ENCODE measurements at regions not wholly inside any gene's neighbourhood (a gene's known extent, or its start where the extent isn't known, plus 50 kb on each side); places are given as distances from the start of the nearest gene placed in this dataset.
"Not testable (repeated sequence)": the region's sequence is repeated elsewhere in the genome, so short reads cannot be mapped to it uniquely, and the experiment has no call there.

DNA sequence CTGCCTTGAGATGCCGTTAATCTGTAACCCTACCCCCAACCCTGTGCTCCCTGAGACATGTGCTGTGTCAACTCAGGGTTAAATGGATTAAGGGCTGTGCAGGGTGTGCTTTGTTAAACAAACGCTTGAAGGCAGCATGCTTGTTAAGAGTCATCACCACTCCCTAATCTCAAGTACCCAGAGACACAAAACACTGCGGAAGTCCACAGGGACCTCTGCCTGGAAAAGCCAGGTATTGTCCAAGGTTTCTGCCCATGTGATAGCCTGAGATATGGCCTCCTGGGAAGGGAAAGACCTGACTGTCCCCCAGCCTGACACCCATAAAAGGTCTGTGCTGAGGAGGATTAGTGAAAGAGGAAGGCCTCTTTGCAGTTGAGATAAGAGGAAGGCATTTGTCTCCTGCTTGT is 270.8 kb upstream of the FRG2C start:
- not testable (repeated sequence) for H3K79me2 ChIP-seq (ENCODE audit: insufficient read depth, low read depth); H3K4me1 ChIP-seq (ENCODE audit: low read depth, poor library complexity, severe bottlenecking); H3K36me3 ChIP-seq (ENCODE audit: insufficient read depth); H4K20me1 ChIP-seq (ENCODE audit: insufficient read depth); H3K9ac ChIP-seq; H3K27ac ChIP-seq; H3K4me3 ChIP-seq (IDR thresholded peaks at IDR 0.05; ENCODE audit: insufficient read depth, low read depth, low read length); H3K4me2 ChIP-seq; H3K27me3 ChIP-seq (ENCODE audit: insufficient read depth, low read depth); H2AFZ ChIP-seq (ENCODE audit: low read depth)

DNA sequence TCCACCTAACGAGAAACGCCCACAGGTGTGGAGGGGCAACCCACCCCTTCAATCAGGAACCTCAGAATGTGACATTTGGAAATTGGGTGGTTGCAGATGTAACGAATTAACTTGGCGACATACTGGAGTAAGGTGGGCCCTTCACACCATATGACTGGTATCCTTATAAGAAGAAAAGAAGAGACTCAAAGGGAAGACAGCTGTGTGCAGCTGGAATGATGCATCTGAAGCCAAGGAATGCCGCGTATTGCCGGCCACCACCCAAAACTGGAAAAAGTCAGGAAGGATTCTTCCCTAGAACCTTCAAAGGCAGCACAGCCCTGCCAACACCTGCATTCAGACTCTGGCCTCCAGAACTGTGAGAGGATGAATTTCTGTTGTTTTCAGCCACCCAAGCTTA is 270.0 kb upstream of the FRG2C start:
- not testable (repeated sequence) for H3K27ac ChIP-seq; H3K36me3 ChIP-seq (ENCODE audit: insufficient read depth); H3K79me2 ChIP-seq (ENCODE audit: insufficient read depth, low read depth); H3K27me3 ChIP-seq (ENCODE audit: insufficient read depth, low read depth); H3K9ac ChIP-seq; H2AFZ ChIP-seq (ENCODE audit: low read depth); H3K4me1 ChIP-seq (ENCODE audit: low read depth, poor library complexity, severe bottlenecking); H4K20me1 ChIP-seq (ENCODE audit: insufficient read depth); H3K4me2 ChIP-seq; H3K4me3 ChIP-seq (IDR thresholded peaks at IDR 0.05; ENCODE audit: insufficient read depth, low read depth, low read length)

DNA sequence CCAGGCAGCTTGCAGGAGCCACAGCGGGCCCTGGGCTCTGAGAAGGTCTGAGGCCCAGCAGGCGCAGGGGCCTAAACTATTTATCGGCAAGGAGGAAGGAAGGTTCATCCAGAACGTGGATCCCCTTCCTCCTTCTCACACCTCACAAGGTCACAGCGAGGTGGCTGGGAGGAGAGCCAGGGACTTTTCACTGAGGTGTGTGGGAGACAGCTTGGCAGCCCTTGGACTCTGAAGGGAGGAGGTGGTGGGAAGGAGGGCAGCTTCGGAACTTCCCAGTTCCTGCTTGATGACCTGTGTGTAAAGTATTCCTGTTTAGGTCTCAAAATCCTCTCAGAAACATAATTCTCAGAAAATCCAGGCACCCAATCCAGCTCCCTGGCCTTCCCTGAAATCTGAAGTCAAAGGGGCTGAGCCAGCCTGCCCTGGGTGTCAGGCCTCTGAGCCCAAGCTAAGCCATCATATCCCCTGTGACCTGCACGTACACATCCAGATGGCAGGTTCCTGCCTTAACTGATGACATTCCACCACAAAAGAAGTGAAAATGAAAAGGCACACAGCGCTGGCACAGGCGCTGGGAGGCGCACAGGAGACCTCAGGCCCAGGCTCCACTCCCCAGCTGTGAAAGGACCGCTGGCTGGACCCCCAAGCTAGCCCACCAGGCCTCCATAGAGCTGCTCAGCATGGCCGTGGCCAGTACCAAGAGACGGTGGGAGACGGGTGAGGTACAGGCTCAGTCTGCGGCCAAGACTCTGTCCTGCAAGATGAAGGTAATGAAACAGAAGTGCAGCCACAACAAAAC is 269.4 kb upstream of the FRG2C start:
- not testable (repeated sequence) for H3K4me3 ChIP-seq (IDR thresholded peaks at IDR 0.05; ENCODE audit: insufficient read depth, low read depth, low read length); H3K4me1 ChIP-seq (ENCODE audit: low read depth, poor library complexity, severe bottlenecking); H3K9ac ChIP-seq; H3K36me3 ChIP-seq (ENCODE audit: insufficient read depth); H3K4me2 ChIP-seq; H4K20me1 ChIP-seq (ENCODE audit: insufficient read depth); H3K79me2 ChIP-seq (ENCODE audit: insufficient read depth, low read depth); H3K27me3 ChIP-seq (ENCODE audit: insufficient read depth, low read depth); H2AFZ ChIP-seq (ENCODE audit: low read depth); H3K27ac ChIP-seq

- no peaks in the 10 kb centered on the region for H3K27me3 ChIP-seq (ENCODE audit: insufficient read depth, low read depth)
- H3K4me3 ChIP-seq (IDR thresholded peaks at IDR 0.05; ENCODE audit: insufficient read depth, low read depth, low read length) = no peak overlapping the region
- H3K27ac ChIP-seq = no peak overlapping the region
- H3K36me3 ChIP-seq (ENCODE audit: insufficient read depth) = no peaks in the 10 kb centered on the region
- H4K20me1 ChIP-seq (ENCODE audit: insufficient read depth) = no peaks in the 10 kb centered on the region
- no peak overlapping the region for H3K4me2 ChIP-seq
- TF ChIP-seq, protein P1, sequence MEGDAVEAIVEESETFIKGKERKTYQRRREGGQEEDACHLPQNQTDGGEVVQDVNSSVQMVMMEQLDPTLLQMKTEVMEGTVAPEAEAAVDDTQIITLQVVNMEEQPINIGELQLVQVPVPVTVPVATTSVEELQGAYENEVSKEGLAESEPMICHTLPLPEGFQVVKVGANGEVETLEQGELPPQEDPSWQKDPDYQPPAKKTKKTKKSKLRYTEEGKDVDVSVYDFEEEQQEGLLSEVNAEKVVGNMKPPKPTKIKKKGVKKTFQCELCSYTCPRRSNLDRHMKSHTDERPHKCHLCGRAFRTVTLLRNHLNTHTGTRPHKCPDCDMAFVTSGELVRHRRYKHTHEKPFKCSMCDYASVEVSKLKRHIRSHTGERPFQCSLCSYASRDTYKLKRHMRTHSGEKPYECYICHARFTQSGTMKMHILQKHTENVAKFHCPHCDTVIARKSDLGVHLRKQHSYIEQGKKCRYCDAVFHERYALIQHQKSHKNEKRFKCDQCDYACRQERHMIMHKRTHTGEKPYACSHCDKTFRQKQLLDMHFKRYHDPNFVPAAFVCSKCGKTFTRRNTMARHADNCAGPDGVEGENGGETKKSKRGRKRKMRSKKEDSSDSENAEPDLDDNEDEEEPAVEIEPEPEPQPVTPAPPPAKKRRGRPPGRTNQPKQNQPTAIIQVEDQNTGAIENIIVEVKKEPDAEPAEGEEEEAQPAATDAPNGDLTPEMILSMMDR (conservative IDR thresholded peaks at IDR 0.05; ENCODE audit: low read depth, low read length) = no peak
- H2AFZ ChIP-seq (ENCODE audit: low read depth) = no peak overlapping the region
- H3K9ac ChIP-seq = no peak overlapping the region
- H3K4me1 ChIP-seq (ENCODE audit: low read depth, poor library complexity, severe bottlenecking) = no peaks in the 10 kb centered on the region
- no peaks in the 10 kb centered on the region for H3K79me2 ChIP-seq (ENCODE audit: insufficient read depth, low read depth)
Measured at GRCh38 chr3:75395580-75396315, 268.4 kb upstream of the FRG2C start.

DNA sequence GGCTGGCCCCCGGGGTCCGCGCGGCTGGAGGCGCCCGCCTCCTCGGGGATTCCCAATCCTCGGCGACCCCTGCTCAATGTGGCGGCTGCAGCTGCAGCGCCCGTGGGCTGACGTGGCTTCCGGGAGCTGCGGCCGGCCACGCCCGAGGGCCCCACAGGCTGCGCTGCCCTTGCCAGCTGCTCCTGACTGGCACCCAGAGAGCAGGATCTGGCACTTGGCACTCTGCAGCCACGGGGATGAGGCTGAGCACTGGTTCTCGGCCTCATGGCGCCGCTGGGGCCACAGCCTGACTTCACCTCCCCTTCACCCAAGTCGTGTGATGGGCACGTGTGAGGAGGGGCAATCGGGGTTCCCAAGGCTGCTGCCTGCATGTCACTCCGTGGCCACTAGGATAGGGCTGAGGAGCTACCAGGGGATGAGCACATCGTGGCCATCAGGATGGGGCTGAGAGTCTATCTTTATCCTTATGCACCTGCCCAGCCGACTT is 267.8 kb upstream of the FRG2C start:
- H3K9ac ChIP-seq = no peak overlapping the region

GRCh38 chr3:75397486-75397885 is 266.6 kb upstream of the FRG2C start:
- not testable (repeated sequence) for H3K27ac ChIP-seq; H3K4me1 ChIP-seq (ENCODE audit: low read depth, poor library complexity, severe bottlenecking); H3K79me2 ChIP-seq (ENCODE audit: insufficient read depth, low read depth); H4K20me1 ChIP-seq (ENCODE audit: insufficient read depth); H3K36me3 ChIP-seq (ENCODE audit: insufficient read depth); H3K4me3 ChIP-seq (IDR thresholded peaks at IDR 0.05; ENCODE audit: insufficient read depth, low read depth, low read length); H3K4me2 ChIP-seq; H2AFZ ChIP-seq (ENCODE audit: low read depth); H3K27me3 ChIP-seq (ENCODE audit: insufficient read depth, low read depth); H3K9ac ChIP-seq

More for the DNA sequence above, 267.8 kb upstream of the FRG2C start:
- Histone ChIP-seq H3K4me2 (no peak overlapping the region), H4K20me1 (ENCODE audit: insufficient read depth) (no peaks in the 10 kb centered on the region), H3K27me3 (ENCODE audit: insufficient read depth, low read depth) (no peaks in the 10 kb centered on the region), H3K36me3 (ENCODE audit: insufficient read depth) (no peaks in the 10 kb centered on the region), H3K4me1 (ENCODE audit: low read depth, poor library complexity, severe bottlenecking) (no peaks in the 10 kb centered on the region), H3K79me2 (ENCODE audit: insufficient read depth, low read depth) (no peaks in the 10 kb centered on the region), H3K27ac (no peak overlapping the region), H3K4me3 (IDR thresholded peaks at IDR 0.05; ENCODE audit: insufficient read depth, low read depth, low read length) (no peak overlapping the region), H2AFZ (ENCODE audit: low read depth) (no peak overlapping the region)
- TF ChIP-seq, protein P1 (conservative IDR thresholded peaks at IDR 0.05; ENCODE audit: low read depth, low read length) = no peak

DNA sequence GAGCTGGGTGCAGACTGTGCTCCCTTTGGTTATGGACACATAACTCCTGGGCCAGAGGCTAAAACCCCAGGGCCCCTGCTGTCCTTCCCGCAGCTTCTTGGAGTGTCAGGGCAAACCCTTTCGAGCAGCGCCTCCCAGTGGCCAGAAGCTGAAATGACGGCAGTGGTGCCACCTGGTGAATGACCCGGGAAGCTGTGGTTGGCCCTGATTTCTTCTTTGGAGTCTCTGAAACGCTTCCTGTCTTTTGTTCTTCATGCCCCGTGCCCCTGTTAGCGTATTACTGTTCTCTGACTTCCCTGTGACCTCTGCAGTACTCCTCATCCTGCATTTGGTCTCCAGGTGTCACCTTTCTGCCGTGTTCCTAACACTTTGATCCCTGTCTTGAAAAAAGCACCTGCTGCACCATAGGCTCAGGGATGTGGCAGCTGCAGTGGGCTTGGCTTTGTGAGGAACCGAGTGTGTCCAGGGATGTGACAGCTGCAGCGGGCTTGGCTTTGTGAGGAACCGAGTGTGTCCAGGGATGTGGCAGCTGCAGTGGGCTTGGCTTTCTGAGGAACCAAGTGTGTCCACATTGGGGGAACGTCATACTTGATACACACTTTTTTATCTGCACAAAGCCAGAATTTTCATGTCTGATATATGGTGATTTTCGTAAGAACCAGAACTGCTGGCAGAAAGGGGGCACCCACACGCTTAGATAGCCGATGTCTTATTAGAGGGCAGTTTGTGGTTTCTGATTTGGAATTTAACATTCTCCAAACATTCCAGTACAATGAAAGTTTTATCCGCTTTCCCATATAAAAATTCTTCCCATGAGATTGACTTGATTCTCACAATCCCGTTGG is 241.8 kb upstream of the FRG2C start:
- H3K79me2 ChIP-seq (ENCODE audit: insufficient read depth, low read depth); H3K36me3 ChIP-seq (ENCODE audit: insufficient read depth); H3K9ac ChIP-seq; H3K4me2 ChIP-seq; H3K4me3 ChIP-seq (IDR thresholded peaks at IDR 0.05; ENCODE audit: insufficient read depth, low read depth, low read length); H3K27ac ChIP-seq; H3K4me1 ChIP-seq (ENCODE audit: low read depth, poor library complexity, severe bottlenecking); H4K20me1 ChIP-seq (ENCODE audit: insufficient read depth); H3K27me3 ChIP-seq (ENCODE audit: insufficient read depth, low read depth); H2AFZ ChIP-seq (ENCODE audit: low read depth): not testable (repeated sequence)

- H3K27ac ChIP-seq; H3K4me1 ChIP-seq (ENCODE audit: low read depth, poor library complexity, severe bottlenecking); H3K36me3 ChIP-seq (ENCODE audit: insufficient read depth); H3K79me2 ChIP-seq (ENCODE audit: insufficient read depth, low read depth); H3K27me3 ChIP-seq (ENCODE audit: insufficient read depth, low read depth); H4K20me1 ChIP-seq (ENCODE audit: insufficient read depth); H3K4me2 ChIP-seq; H3K4me3 ChIP-seq (IDR thresholded peaks at IDR 0.05; ENCODE audit: insufficient read depth, low read depth, low read length); H3K9ac ChIP-seq; H2AFZ ChIP-seq (ENCODE audit: low read depth): not testable (repeated sequence)
Measured at GRCh38 chr3:75425379-75425778, 238.7 kb upstream of the FRG2C start.
